Naive thymus-derived CD8-positive, alpha-beta T cell (primary cell): ENCODE measurements at regions not wholly inside any gene's neighbourhood (a gene's known extent, or its start where the extent isn't known, plus 50 kb on each side); places are given as distances from the start of the nearest gene placed in this dataset.

Source experiments
- ATAC-seq, 2 donors: fragments of 150-1000 bp; cut with Tn5 transposase in 1 of 2; sonication (Bioruptor Pico), chemical (Tn5 transposase) in 1 of 2; 1 replicate in 1 of 2; 2 replicates in 1 of 2; pipeline ENCODE4 v1.10.0; 2021; ENCODE audit warnings: mild to moderate bottlenecking in 2 of 2, moderate library complexity in 2 of 2
- POLR2A ChIA-PET: fragments of 350-600 bp; sonication (Branson Sonifier 250); formaldehyde crosslinking; loops from one replicate; lab custom pipeline; 2021; ENCODE audit warnings: antibody characterized with exemption; lab: Charles Lee
- DNase-seq, 10 donors: peaks; one replicate each; pipeline versions ENCODE4 v3.0.0 to v3.0.0-alpha.2; 2020 to 2022
- H3K27ac Mint-ChIP-seq, 10 donors: one replicate each; pipeline ENCODE4 v1.8.0; 2020 to 2022; ENCODE audit warnings: mild to moderate bottlenecking in 10 of 10, mixed read lengths in 10 of 10, moderate library complexity in 4 of 10, inconsistent platforms in 1 of 10
- H3K27me3 Mint-ChIP-seq, 5 donors: one replicate each; pipeline ENCODE4 v1.8.0; 2021 to 2022; ENCODE audit warnings: mixed read lengths in 5 of 5
- H3K36me3 Mint-ChIP-seq, 3 donors: one replicate each; pipeline ENCODE4 v1.8.0; 2020 to 2022; ENCODE audit warnings: mixed read lengths in 3 of 3, mild to moderate bottlenecking in 2 of 3, inconsistent platforms in 1 of 3
- H3K4me1 Mint-ChIP-seq, 4 donors: one replicate each; pipeline ENCODE4 v1.8.0; 2021 to 2022; ENCODE audit warnings: mixed read lengths in 4 of 4
- H3K4me3 Mint-ChIP-seq, 10 donors: one replicate each; pipeline ENCODE4 v1.8.0; 2020 to 2022; ENCODE audit warnings: mild to moderate bottlenecking in 10 of 10, mixed read lengths in 10 of 10, moderate library complexity in 6 of 10, inconsistent platforms in 1 of 10
- H3K9me3 Mint-ChIP-seq, 9 donors: one replicate each; pipeline ENCODE4 v1.8.0; 2020 to 2022; ENCODE audit warnings: mixed read lengths in 9 of 9, mild to moderate bottlenecking in 3 of 9, inconsistent platforms in 1 of 9, moderate library complexity in 1 of 9

DNA sequence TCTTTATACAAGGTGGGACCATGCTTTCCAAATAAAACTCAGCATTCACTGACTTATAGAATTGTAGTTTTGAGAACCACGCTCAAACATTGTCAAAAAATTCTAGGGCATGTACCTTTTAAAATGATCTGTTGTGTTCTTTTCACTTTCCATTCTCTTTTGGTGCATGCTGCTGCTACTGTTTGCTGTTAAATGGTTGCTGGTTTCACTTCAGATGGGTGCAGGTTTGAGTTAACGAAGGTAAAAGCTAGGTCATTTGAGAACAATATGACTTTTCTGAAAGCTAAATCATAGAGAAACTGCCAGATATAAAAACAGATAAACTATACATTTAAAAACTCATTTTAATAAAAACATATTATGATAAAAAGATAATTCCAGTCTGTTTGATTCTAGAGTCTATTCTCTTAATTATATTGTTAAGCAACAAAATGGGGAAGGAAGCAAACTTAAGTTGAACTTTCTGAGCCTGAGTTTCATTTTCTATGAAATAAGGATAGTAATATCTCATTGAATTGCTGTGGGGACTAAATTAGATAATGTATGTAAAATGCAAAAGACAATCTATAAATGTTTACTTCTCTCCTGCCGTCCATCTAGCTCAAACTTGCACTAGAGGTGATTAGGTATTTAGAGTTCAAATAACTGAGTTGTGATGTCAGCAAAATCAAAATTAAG, 82.4 kb downstream of the OXSM start:
- no peak for ATAC-seq

DNA sequence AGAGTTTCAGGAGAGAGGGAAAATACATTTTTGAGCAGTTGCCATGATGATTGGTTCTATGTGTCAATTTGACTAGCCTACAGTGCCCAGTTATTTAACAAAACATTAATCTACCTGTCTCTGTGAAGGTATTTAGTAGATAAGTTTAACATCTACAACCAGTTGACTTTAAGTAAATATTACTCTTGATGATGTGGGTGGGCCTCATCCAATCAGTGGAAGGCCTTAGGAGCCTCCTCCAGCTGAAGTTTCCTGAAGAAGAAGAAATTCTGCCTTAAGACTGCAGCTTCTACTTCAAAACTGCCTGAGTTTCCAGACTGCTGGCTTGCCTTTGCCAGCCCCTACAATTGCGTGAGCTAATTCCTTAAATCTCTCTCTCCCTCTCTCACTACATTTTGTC, 93.6 kb downstream of the OXSM start:
- H3K9me3 Mint-ChIP-seq = peaks cover 0 to 2% (median 0%) of the 10 kb centered on the region in 9 donors
- no peaks in the 10 kb centered on the region for H3K36me3 Mint-ChIP-seq
- peaks cover 6 to 38% (median 12%) of the 10 kb centered on the region in 5 donors for H3K27me3 Mint-ChIP-seq
- H3K27ac Mint-ChIP-seq = no peak overlapping the region
- POLR2A ChIA-PET = no interaction called here
- H3K4me3 Mint-ChIP-seq = no peak overlapping the region
- DNase-seq (no peak), ATAC-seq (no peak)
- no peaks in the 10 kb centered on the region for H3K4me1 Mint-ChIP-seq

More for the DNA sequence above, 82.4 kb downstream of the OXSM start:
- Mint-ChIP-seq H3K4me3 (no peak overlapping the region), H3K36me3 (no peaks in the 10 kb centered on the region), H3K4me1 (no peaks in the 10 kb centered on the region), H3K27ac (no peak overlapping the region), H3K9me3 (peaks cover 0 to 3% (median 0%) of the 10 kb centered on the region in 9 donors), H3K27me3 (peaks cover 0 to 10% (median 0%) of the 10 kb centered on the region in 5 donors)
- no peak for DNase-seq
- POLR2A ChIA-PET = no interaction called here

DNA sequence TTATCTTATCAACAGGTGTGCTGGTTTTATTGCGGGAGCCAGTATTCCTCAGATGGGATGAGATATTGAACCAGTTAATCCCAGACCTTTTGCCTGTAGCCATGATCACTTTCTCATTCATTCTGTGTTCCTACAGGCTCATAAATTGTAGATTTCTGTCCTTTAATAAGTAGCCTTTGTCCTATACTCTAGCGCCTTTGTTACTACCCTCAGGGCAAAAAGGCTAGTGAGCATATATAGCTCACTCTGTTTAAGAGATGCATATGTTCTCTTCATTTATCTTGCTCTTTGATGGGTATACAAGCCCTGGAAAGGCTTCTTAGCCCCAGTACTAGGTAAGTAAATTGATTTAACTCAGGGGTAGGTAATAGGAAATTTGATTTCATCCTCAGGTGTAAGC, 95.1 kb downstream of the OXSM start:
- Mint-ChIP-seq H3K27me3 (peaks cover 6 to 38% (median 12%) of the 10 kb centered on the region in 5 donors), H3K27ac (no peak overlapping the region), H3K4me1 (no peaks in the 10 kb centered on the region), H3K4me3 (no peak overlapping the region), H3K36me3 (no peaks in the 10 kb centered on the region), H3K9me3 (peaks cover 0 to 2% (median 0%) of the 10 kb centered on the region in 9 donors)
- POLR2A ChIA-PET = no interaction called here
- DNase-seq (no peak), ATAC-seq (no peak)

DNA sequence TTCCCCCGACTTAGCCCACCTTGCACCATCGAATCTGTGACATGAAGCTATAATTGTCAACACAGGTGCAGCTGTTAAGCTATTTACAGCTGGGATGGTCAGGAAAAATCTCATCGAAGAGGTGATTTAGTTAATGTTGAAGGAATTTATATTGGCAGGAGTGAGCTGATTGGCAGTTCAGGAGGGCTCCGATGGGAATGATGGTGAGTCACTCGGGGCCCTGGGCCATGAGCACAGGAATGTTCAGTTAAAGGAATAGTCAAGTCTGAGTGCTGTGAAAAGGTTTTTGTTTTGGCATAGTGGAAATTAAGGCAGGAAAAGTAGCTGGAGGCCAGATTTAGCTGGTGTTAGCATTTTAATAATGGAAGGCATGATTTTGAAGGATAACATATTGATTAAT, 95.7 kb downstream of the OXSM start:
- ATAC-seq (no peak), DNase-seq (no peak)
- Mint-ChIP-seq H3K9me3 (peaks cover 0 to 2% (median 0%) of the 10 kb centered on the region in 9 donors), H3K36me3 (no peaks in the 10 kb centered on the region), H3K27ac (no peak overlapping the region), H3K27me3 (peaks cover 6 to 38% (median 12%) of the 10 kb centered on the region in 5 donors), H3K4me1 (no peaks in the 10 kb centered on the region), H3K4me3 (no peak overlapping the region)
- POLR2A ChIA-PET = no interaction called here

DNA sequence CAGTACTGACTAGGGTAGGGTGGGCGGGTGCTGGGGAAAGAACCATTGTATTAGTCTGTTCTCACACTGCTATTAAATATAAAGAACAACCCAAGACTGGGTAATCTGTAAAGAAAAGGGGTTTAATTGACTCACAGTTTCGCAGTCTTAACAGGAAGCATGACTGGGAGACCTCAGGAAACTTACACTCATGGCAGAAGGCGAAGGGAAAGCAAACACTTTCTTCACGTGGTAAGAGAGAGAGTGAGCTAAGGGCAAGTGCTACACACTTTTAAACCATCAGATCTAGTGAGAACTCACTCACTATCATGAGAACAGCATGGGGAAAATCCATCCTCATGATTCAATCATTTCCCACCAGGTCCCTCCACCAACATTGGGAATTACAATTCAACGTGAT, 98.0 kb downstream of the OXSM start:
- no peak overlapping the region for H3K4me3 Mint-ChIP-seq
- ATAC-seq = no peak
- H3K27me3 Mint-ChIP-seq = peaks cover 6 to 38% (median 12%) of the 10 kb centered on the region in 5 donors
- POLR2A ChIA-PET = no interaction called here
- DNase-seq = no peak
- H3K27ac Mint-ChIP-seq = no peak overlapping the region
- peaks cover 0 to 2% (median 0%) of the 10 kb centered on the region in 9 donors for H3K9me3 Mint-ChIP-seq
- H3K4me1 Mint-ChIP-seq = no peaks in the 10 kb centered on the region
- H3K36me3 Mint-ChIP-seq = no peaks in the 10 kb centered on the region

DNA sequence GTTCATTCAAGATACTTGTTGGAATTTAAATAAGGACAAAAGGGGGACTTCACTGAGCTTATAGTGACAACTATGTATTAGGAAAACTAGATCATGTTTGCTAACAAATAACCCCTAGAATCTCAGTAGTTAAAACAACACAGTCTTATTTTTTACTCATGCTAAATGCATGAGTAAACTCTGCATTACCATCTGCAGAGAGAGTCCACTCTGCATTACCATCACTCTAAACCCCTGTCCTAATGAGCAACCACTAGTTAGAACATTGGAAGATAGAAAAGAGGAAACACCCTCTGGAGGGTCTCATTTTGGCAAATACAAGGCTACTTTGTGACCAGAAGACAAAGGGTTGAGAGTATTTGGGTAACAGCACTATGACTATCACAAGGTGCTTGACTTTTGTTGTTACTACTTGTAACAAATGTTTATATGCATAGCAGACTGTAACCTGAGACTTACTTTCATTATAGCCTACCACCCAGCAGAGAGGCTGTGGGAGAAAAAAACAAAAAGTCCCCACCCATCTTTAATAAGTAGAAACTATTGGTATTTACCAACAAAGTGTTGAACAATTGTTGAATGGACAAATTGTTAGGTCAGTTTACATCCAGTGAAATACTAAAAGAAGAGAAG, 99.1 kb downstream of the OXSM start:
- ATAC-seq = no peak
- Mint-ChIP-seq H3K4me3 (no peak overlapping the region), H3K9me3 (peaks cover 0 to 2% (median 0%) of the 10 kb centered on the region in 9 donors), H3K27ac (no peak overlapping the region), H3K36me3 (no peaks in the 10 kb centered on the region), H3K27me3 (peaks cover 6 to 38% (median 9%) of the 10 kb centered on the region in 5 donors), H3K4me1 (no peaks in the 10 kb centered on the region)
- no peak for DNase-seq
- POLR2A ChIA-PET = no interaction called here

DNA sequence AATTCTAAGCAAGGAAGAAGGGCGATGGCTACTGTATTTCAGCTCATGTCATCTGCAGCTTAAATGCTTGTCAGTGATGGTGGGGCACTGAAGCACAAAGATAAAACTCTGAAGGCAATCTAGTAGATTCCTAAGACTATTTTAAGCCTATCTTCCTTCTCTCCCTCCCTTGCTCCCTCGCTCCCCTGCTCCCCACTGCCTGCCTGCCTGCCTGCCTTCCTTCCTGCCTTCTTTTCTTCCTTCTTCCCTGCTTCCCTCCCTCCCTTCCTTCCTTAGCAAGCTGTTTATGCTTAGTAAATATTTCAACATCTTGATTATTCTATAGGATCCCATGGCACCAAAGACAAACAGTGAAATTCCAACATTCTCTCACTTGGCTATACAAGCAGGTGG, 99.6 kb downstream of the OXSM start:
- Mint-ChIP-seq H3K36me3 (no peaks in the 10 kb centered on the region), H3K9me3 (peaks cover 0 to 2% (median 0%) of the 10 kb centered on the region in 9 donors), H3K27ac (no peak overlapping the region), H3K4me1 (no peaks in the 10 kb centered on the region), H3K4me3 (no peak overlapping the region), H3K27me3 (peaks cover 6 to 36% (median 9%) of the 10 kb centered on the region in 5 donors)
- DNase-seq = no peak
- POLR2A ChIA-PET = no interaction called here
- no peak for ATAC-seq

DNA sequence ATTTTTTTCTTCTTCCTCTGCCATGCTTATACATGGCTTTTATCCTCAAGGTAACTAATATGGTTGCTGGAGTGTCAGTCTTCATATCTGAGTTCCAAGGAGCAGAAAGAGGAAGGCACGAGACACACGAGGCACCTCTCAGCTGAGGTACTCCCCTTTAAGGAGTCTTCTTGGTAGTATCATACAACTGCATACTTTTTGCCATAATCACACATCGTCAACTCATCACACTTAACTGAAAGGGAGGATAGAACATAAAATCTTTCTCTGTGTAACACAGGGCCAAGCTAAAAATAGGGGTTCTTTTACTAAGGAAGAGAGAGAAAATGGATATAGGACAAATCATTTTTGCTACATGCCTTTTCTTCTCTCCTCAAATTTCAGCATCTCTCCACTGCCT, 104.2 kb downstream of the OXSM start:
- POLR2A ChIA-PET = no interaction called here
- H3K4me3 Mint-ChIP-seq = no peak overlapping the region
- H3K9me3 Mint-ChIP-seq = peaks cover 0 to 2% (median 0%) of the 10 kb centered on the region in 9 donors
- H3K36me3 Mint-ChIP-seq = peaks cover 0 to 3% (median 0%) of the 10 kb centered on the region in 3 donors
- H3K4me1 Mint-ChIP-seq = no peaks in the 10 kb centered on the region
- no peak overlapping the region for H3K27ac Mint-ChIP-seq
- DNase-seq = no peak
- no peak for ATAC-seq
- H3K27me3 Mint-ChIP-seq = peaks cover 0 to 1% (median 0%) of the 10 kb centered on the region in 5 donors

DNA sequence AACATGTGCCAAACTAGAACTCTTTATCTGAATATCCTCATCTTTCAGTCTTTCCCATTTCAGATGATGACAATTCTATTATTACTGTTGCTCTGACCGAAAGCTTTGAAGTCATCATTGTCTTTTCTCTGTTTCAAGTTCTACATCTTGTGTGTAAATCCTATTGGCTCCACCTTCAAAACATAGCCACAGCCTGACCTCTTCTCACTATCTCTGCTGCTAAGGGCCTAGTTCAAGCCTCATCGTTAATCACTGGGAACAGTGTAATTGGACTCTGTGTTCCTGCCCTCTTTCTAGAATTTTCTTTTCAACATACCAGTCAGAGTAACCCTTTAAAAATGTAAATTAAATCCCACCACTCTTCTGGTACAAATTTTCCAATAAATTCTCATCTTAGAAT, 105.1 kb downstream of the OXSM start:
- Mint-ChIP-seq H3K4me1 (peaks cover 0 to 2% (median 0%) of the 10 kb centered on the region in 4 donors), H3K4me3 (no peak overlapping the region), H3K9me3 (peaks cover 0 to 2% (median 0%) of the 10 kb centered on the region in 9 donors), H3K27ac (no peak overlapping the region), H3K36me3 (peaks cover 0 to 3% (median 0%) of the 10 kb centered on the region in 3 donors), H3K27me3 (peaks cover 0 to 1% (median 0%) of the 10 kb centered on the region in 5 donors)
- DNase-seq (no peak), ATAC-seq (no peak)
- POLR2A ChIA-PET = no interaction called here

DNA sequence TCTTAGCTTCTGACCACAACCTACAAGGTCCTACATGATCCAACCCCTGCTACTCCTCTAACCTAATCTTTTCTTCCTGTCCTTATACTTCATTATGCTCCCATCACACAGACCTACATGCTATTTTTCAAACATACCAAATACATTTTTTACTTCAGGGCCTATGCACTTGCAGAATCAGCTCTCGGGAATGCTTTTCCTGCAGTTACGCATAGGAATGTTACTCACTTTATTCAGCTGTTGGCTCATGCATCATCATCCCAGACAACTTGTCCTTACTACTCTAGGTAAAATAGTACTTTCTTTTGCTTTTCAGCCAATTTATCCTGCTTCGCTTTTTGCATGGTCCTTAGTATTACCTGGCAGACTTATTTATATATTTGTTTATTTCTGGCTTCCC, 105.6 kb downstream of the OXSM start:
- DNase-seq (no peak), ATAC-seq (no peak)
- Mint-ChIP-seq H3K4me1 (peaks cover 0 to 2% (median 0%) of the 10 kb centered on the region in 4 donors), H3K27ac (no peak overlapping the region), H3K9me3 (peaks cover 0 to 2% (median 0%) of the 10 kb centered on the region in 9 donors), H3K36me3 (peaks cover 0 to 3% (median 0%) of the 10 kb centered on the region in 3 donors), H3K4me3 (no peak overlapping the region), H3K27me3 (peaks cover 0 to 1% (median 0%) of the 10 kb centered on the region in 5 donors)
- POLR2A ChIA-PET = no interaction called here

DNA sequence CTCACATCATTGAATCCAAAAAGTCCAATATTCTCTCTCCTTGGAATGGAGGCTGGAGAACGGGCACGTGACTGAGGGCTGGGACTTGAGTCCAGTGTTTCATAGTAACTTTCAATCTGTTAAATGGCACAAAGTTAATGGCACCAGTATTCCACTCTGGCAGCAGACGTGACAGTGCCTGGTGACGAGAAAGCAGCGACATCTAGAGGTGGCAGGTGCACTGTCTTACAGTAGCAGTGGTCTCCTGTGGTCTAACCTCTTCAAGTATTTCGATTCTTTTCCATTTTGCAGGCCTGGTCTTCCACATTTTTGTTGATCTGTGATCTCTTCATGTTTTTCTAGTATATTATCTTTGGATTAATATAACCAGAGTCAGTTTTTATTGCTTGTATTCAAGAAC, 107.1 kb downstream of the OXSM start:
- Mint-ChIP-seq H3K4me3 (no peak overlapping the region), H3K36me3 (peaks cover 0 to 3% (median 0%) of the 10 kb centered on the region in 3 donors), H3K9me3 (peaks cover 0 to 2% (median 0%) of the 10 kb centered on the region in 9 donors), H3K27ac (no peak overlapping the region), H3K4me1 (peaks cover 0 to 10% (median 6%) of the 10 kb centered on the region in 4 donors), H3K27me3 (no peaks in the 10 kb centered on the region)
- POLR2A ChIA-PET = no interaction called here
- DNase-seq = no peak
- ATAC-seq = no peak

DNA sequence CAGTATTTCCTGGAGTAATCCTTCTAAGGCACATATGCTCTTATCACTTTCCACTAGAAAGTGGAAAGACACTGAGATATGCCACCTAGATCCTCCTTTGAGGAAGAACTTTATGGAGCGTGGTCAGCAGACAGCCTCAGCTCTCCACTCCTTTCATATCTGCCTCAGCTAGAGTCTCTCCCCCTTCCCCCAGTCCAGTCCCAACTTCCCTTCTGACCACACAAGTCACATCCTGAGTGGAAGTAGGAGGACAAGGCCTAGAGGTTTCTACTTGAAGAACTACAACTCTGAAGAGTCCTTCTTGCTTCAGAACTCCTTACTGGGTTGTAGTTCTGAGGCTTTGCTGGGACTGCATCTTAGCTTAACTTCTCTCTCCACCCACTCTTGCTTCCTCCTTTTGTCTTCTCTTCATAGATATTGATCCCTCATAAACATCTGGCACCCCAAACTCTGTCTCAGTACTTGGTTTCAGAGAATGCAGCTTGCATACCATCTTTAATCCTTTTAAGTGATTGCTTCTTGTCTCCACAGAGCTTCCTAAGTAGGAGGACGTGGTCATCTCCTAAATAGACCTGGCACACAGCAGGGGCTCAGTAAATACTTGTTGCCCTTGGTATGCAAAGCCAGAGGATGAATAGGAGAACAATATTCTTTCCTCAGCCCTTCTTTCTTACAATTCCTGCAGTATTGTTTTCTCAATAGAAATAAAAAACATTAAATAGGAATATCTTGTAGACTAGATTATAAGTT, 109.6 kb downstream of the OXSM start:
- Mint-ChIP-seq H3K4me1 (peaks cover 2 to 19% (median 14%) of the 10 kb centered on the region in 4 donors), H3K4me3 (no peak overlapping the region), H3K36me3 (peaks cover 0 to 3% (median 0%) of the 10 kb centered on the region in 3 donors), H3K27ac (no peak overlapping the region), H3K9me3 (peaks cover 0 to 2% (median 0%) of the 10 kb centered on the region in 9 donors), H3K27me3 (peaks cover 0 to 4% (median 0%) of the 10 kb centered on the region in 5 donors)
- POLR2A ChIA-PET = no interaction called here
- no peak for DNase-seq
- no peak for ATAC-seq

DNA sequence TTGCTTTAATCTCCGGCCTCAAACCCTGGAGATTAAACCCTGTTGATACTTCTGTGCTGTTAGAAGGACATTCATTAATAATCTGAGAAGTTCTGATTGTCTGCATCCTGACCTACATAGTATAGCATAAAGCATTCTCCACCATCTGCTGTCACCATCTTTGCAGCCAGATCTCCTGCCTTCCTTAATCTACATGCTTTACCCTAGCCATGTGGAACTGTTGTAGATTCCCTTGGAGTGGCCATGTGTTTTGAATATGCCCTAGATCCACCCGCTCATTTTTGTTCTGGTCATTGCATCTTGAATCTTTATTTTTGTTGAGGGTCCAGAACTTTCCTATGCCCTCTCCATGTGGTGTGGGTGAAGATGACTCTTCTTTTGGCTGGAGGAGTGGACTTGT, 110.3 kb downstream of the OXSM start:
- Mint-ChIP-seq H3K27ac (peak overlapping the region in 2 of 10 donors; percentile 2 to 3), H3K4me3 (no peak overlapping the region), H3K4me1 (peaks cover 2 to 19% (median 14%) of the 10 kb centered on the region in 4 donors), H3K27me3 (peaks cover 0 to 4% (median 0%) of the 10 kb centered on the region in 5 donors), H3K9me3 (peaks cover 0 to 2% (median 0%) of the 10 kb centered on the region in 9 donors), H3K36me3 (peaks cover 0 to 3% (median 0%) of the 10 kb centered on the region in 3 donors)
- DNase-seq (no peak), ATAC-seq (no peak)
- POLR2A ChIA-PET = no interaction called here
